ENCODE measurements at regions not wholly inside any gene's neighbourhood (a gene's known extent, or its start where the extent isn't known, plus 50 kb on each side); places are given as distances from the start of the nearest gene placed in this dataset.

- peaks cover 46% of the 10 kb centered on the region for H3K9me3 ChIP-seq (ENCODE audit: control insufficient read depth, insufficient read depth, low read length)
- H3K9ac ChIP-seq (ENCODE audit: low read depth, low read length) = no peak overlapping the region
- H3K4me1 ChIP-seq (ENCODE audit: control insufficient read depth, insufficient read depth, low read length) = no peaks in the 10 kb centered on the region
- H3K4me3 ChIP-seq (ENCODE audit: low read depth, low read length) = no peak overlapping the region
- no peak overlapping the region for H3K27ac ChIP-seq (ENCODE audit: low read depth, low read length)
- H3K27me3 ChIP-seq (ENCODE audit: control insufficient read depth, insufficient read depth, low read length) = no peaks in the 10 kb centered on the region
- no peaks in the 10 kb centered on the region for H3K36me3 ChIP-seq (ENCODE audit: control insufficient read depth, insufficient read depth, low read length)
Measured at GRCh38 chrX:63884821-63885790, 100.1 kb upstream of the ARHGEF9 start.

DNA sequence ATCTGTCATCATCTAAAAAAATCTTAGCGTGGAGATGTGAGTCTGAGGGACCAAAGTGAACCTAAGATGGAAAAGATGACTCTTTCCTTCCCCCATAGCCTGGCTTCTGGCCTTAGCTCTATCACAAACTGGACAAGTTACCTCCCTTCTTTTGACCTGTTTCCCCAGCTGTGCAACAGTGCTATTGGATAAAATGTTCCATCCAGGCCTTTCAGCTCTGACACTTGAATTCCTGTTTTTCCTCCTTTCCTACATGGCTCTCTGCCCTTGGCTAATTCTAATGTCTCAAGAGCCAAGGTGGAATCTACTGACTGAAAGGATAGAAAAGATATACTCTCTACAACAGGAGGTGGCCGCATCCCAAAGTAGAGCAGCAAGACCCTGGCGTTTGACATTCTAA, 84.5 kb upstream of the ARHGEF9 start:
- H3K9ac ChIP-seq (ENCODE audit: low read depth, low read length) = no peak overlapping the region

GRCh38 chrX:63855896-63856295, 70.9 kb upstream of the ARHGEF9 start:
- Histone ChIP-seq H3K27me3 (ENCODE audit: control insufficient read depth, insufficient read depth, low read length) (no peaks in the 10 kb centered on the region), H3K9ac (ENCODE audit: low read depth, low read length) (no peak overlapping the region), H3K9me3 (ENCODE audit: control insufficient read depth, insufficient read depth, low read length) (peaks cover 51% of the 10 kb centered on the region), H3K4me3 (ENCODE audit: low read depth, low read length) (no peak overlapping the region), H3K36me3 (ENCODE audit: control insufficient read depth, insufficient read depth, low read length) (no peaks in the 10 kb centered on the region), H3K4me1 (ENCODE audit: control insufficient read depth, insufficient read depth, low read length) (no peaks in the 10 kb centered on the region), H3K27ac (ENCODE audit: low read depth, low read length) (no peak overlapping the region)

More for the DNA sequence above, 84.5 kb upstream of the ARHGEF9 start:
- no peaks in the 10 kb centered on the region for H3K4me1 ChIP-seq (ENCODE audit: control insufficient read depth, insufficient read depth, low read length)
- H3K27ac ChIP-seq (ENCODE audit: low read depth, low read length) = no peak overlapping the region
- no peaks in the 10 kb centered on the region for H3K36me3 ChIP-seq (ENCODE audit: control insufficient read depth, insufficient read depth, low read length)
- H3K27me3 ChIP-seq (ENCODE audit: control insufficient read depth, insufficient read depth, low read length) = no peaks in the 10 kb centered on the region
- H3K9me3 ChIP-seq (ENCODE audit: control insufficient read depth, insufficient read depth, low read length) = peaks cover 54% of the 10 kb centered on the region
- H3K4me3 ChIP-seq (ENCODE audit: low read depth, low read length) = no peak overlapping the region

DNA sequence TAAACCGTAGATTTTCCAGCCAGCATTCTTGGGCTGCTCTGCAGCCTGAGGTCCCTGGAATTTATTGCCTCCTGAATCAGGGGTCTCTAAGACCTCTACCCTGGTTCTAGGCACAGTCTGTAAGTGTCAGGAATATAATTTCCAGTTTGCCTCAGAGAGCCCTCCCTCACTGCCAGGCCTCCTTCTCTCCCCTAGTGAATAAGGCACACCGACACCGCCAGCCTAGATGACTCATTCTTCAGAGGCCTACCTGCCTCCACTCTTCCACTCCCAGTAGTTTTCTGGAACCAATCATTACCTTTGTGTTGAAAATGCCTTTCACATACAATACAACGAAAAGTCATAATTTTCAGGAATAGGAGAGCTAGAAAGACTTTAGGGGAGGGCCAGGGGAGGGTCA, 50.3 kb upstream of the ARHGEF9 start:
- no peak overlapping the region for H3K27ac ChIP-seq (ENCODE audit: low read depth, low read length)
- peaks cover 68% of the 10 kb centered on the region for H3K9me3 ChIP-seq (ENCODE audit: control insufficient read depth, insufficient read depth, low read length)
- H3K9ac ChIP-seq (ENCODE audit: low read depth, low read length) = no peak overlapping the region
- H3K36me3 ChIP-seq (ENCODE audit: control insufficient read depth, insufficient read depth, low read length) = no peaks in the 10 kb centered on the region
- H3K27me3 ChIP-seq (ENCODE audit: control insufficient read depth, insufficient read depth, low read length) = no peaks in the 10 kb centered on the region
- no peak overlapping the region for H3K4me3 ChIP-seq (ENCODE audit: low read depth, low read length)
- H3K4me1 ChIP-seq (ENCODE audit: control insufficient read depth, insufficient read depth, low read length) = no peaks in the 10 kb centered on the region

Data from HUES48 (cell line).